GM12878 (cell line): ENCODE measurements at regions not wholly inside any gene's neighbourhood (a gene's known extent, or its start where the extent isn't known, plus 50 kb on each side); places are given as distances from the start of the nearest gene placed in this dataset.

Experiments used
- ATAC-seq: fragments of 200-7000 bp; cut with Tn5 transposase; 3 replicates; pipeline ENCODE4 v1.9.1; 2020; ENCODE audit warnings: mild to moderate bottlenecking, moderate library complexity
- BruUV-seq: library from RNA; stranded (reverse); fragments of 400-500 nt; replicated peaks from 2 replicates; lab custom pipeline; 2021; lab: Mats Ljungman, UMichigan
- CTCF ChIA-PET: fragments of 300-600 bp; sonication (Branson Sonifier 250); formaldehyde crosslinking; extraction: SDS; loops from one replicate; lab custom pipeline; 2021; ENCODE audit warnings: inconsistent platforms; lab: Yijun Ruan, JAX
- POLR2A ChIA-PET: fragments of 350-600 bp; formaldehyde crosslinking; extraction: SDS; loops from one replicate; lab custom pipeline; 2021; ENCODE audit warnings: inconsistent platforms; lab: Charles Lee
- RAD21 ChIA-PET: fragments of 300-600 bp; sonication (Branson Sonifier 250); formaldehyde crosslinking; loops from one replicate; lab custom pipeline; 2023; ENCODE audit warnings: antibody characterized with exemption; ENCODE audit not compliant: unreplicated experiment; lab: Charles Lee
- SMC1A ChIA-PET: fragments of 300-600 bp; sonication (Branson Sonifier 250); formaldehyde crosslinking; loops from one replicate; lab custom pipeline; 2023; ENCODE audit not compliant: unreplicated experiment, uncharacterized antibody; lab: Charles Lee
- DNase-seq: peaks from one replicate; pipeline ENCODE4 v3.0.0-alpha.2; 2011; ENCODE audit warnings: low read depth, low spot score
- FAIRE-seq: peaks from 3 replicates; lab custom pipeline; 2011; peaks lifted over from hg19 to GRCh38; lab: Jason Lieb, UNC
- H2AFZ ChIP-seq: 2 replicates; pipeline ENCODE4 v1.6.0; 2011; ENCODE audit warnings: low read depth, low read length, control low read depth; ENCODE audit not compliant: control insufficient read depth
- H3K27ac ChIP-seq: 2 replicates; pipeline ENCODE4 v1.5.1; 2011; ENCODE audit warnings: control low read depth; ENCODE audit not compliant: control insufficient read depth, insufficient read depth
- H3K27me3 ChIP-seq, 2 experiments: replicated peaks in 1 of 2; 2 replicates each; pipeline versions ENCODE4 v1.6.0 to v1.6.1; 2011; ENCODE audit warnings: low read length in 1 of 2; ENCODE audit not compliant: control insufficient read depth in 2 of 2, insufficient read depth in 2 of 2
- H3K36me3 ChIP-seq, 2 experiments: 2 replicates each; pipeline ENCODE4 v1.5.1; 2011; ENCODE audit warnings: low read length in 1 of 2; ENCODE audit not compliant: control insufficient read depth in 2 of 2, insufficient read depth in 2 of 2
- H3K4me1 ChIP-seq: 2 replicates; pipeline ENCODE4 v1.6.1; 2011; ENCODE audit warnings: mild to moderate bottlenecking, low read length, moderate library complexity, mixed read lengths; ENCODE audit not compliant: control insufficient read depth, insufficient read depth
- H3K4me2 ChIP-seq: 2 replicates; pipeline ENCODE4 v1.6.0; 2011; ENCODE audit warnings: control low read depth; ENCODE audit not compliant: control insufficient read depth, insufficient read depth
- H3K4me3 ChIP-seq: fragments of 200-600 bp; sonication (generic); 2 replicates; pipeline ENCODE4 v1.5.1; 2016
- H3K79me2 ChIP-seq: 2 replicates; pipeline ENCODE4 v1.6.0; 2011; ENCODE audit warnings: low read length; ENCODE audit not compliant: control insufficient read depth, insufficient read depth
- H3K9ac ChIP-seq: 2 replicates; pipeline ENCODE4 v1.8.0; 2011; ENCODE audit warnings: low read length, control low read depth, mixed read lengths; ENCODE audit not compliant: control insufficient read depth, insufficient read depth
- H3K9me3 ChIP-seq: replicated peaks from 3 replicates; pipeline ENCODE4 v1.5.1; 2011; ENCODE audit warnings: mild to moderate bottlenecking, low read length; ENCODE audit not compliant: control insufficient read depth, insufficient read depth
- H4K20me1 ChIP-seq: 2 replicates; pipeline ENCODE4 v1.6.0; 2011; ENCODE audit not compliant: control insufficient read depth, insufficient read depth
- CREM ChIP-seq: IDR thresholded peaks from 2 replicates; pipeline ENCODE4 v1.6.1; 2014; ENCODE audit warnings: antibody characterized with exemption, low read depth
- HDAC2 ChIP-seq: fragments of 200-600 bp; sonication (generic); IDR thresholded peaks from 2 replicates; pipeline ENCODE4 v1.6.1; 2017
- HDGF ChIP-seq: fragments of 450-650 bp; IDR thresholded peaks from 2 replicates; pipeline ENCODE4 v1.6.1; 2016; ENCODE audit warnings: antibody characterized with exemption
- NFXL1 ChIP-seq: fragments of 450-650 bp; IDR thresholded peaks from 2 replicates; pipeline ENCODE4 v1.6.1; 2017; ENCODE audit warnings: antibody characterized with exemption, mild to moderate bottlenecking, borderline replicate concordance
- NR2F1 ChIP-seq: fragments of 450-650 bp; conservative IDR thresholded peaks from 2 replicates; pipeline ENCODE4 v1.6.1; 2017; ENCODE audit warnings: mild to moderate bottlenecking
- NRF1 ChIP-seq: conservative IDR thresholded peaks from 2 replicates; pipeline ENCODE4 v1.6.1; 2011; ENCODE audit warnings: mild to moderate bottlenecking, low read depth, low read length, improper control_type of control experiment
- WGBS: methylation state at CpG from one replicate; pipeline ENCODE4 v1.1.6; 2016; ENCODE audit warnings: low lambda C conversion rate; ENCODE audit not compliant: insufficient replicate concordance, insufficient coverage; ENCODE audit errors: missing lambda C conversion rate; 5-methylcytosine and 5-hydroxymethylcytosine counted together
- in situ Hi-C: fragments of 300-500 bp; cut with MboI; formaldehyde crosslinking; loops from 9 replicates; pipeline ENCODE4 v1.14.3; 2018; ENCODE audit warnings: mixed read lengths
- intact Hi-C: fragments of 100-400 bp; cut with micrococcal nuclease; formaldehyde crosslinking; loops from one replicate; pipeline ENCODE4 v1.14.2; 2022; ENCODE audit not compliant: unreplicated experiment
- TF ChIP-seq, protein P1 (sequence below): fragments of 450-650 bp; IDR thresholded peaks from 2 replicates; pipeline ENCODE4 v1.6.1; 2017; ENCODE audit warnings: mild to moderate bottlenecking, low read depth, inconsistent platforms; ENCODE audit not compliant: poor library complexity, severe bottlenecking
- TF ChIP-seq, protein P2 (sequence below): IDR thresholded peaks from 2 replicates; pipeline ENCODE4 v1.6.1; 2012; ENCODE audit warnings: low read length, inconsistent platforms

DNA sequence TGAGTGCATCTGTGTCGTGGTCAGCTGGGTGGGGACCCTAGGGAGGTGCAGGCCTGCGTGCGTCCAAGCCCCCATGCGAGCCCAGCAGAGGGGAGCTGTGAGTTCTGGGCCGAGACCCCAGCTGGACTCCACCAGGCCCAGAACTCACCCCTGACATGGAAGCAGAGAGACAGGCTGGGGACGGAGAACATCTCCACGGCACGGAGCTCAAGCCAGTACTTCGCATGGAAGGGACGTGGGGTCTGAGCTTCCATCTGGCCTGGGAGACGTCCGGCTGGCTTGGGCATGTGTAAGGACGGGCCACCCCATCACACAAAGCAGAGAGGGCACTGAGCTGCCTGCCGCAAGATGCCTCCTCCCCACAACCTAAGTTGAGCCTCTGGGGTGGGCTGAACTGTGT is 422.4 kb downstream of the CTTN start:
- ChIA-PET SMC1A (interaction anchor here (0.6 kb wide), 1 partner anchor 668 kb away, joined by 3 read pairs; no protein-coding TSS in a partner anchor), POLR2A (no interaction called here)
- Histone ChIP-seq H3K27me3 (no peaks in the 10 kb centered on the region), H3K4me2 (no peak overlapping the region), H3K4me1 (no peaks in the 10 kb centered on the region), H3K36me3 (no peaks in the 10 kb centered on the region), H3K9me3 (no peaks in the 10 kb centered on the region), H3K4me3 (no peak overlapping the region), H2AFZ (no peak overlapping the region), H4K20me1 (no peaks in the 10 kb centered on the region), H3K9ac (no peak overlapping the region)
- ATAC-seq, result no peak
- FAIRE-seq, result no peak
- no TSS peak for BruUV-seq
- 48% methylated on average over 14 of the region's 14 CpGs for WGBS
- in situ Hi-C loops (no loop called here), intact Hi-C loops (no loop called here)
- TF ChIP-seq, protein P1, sequence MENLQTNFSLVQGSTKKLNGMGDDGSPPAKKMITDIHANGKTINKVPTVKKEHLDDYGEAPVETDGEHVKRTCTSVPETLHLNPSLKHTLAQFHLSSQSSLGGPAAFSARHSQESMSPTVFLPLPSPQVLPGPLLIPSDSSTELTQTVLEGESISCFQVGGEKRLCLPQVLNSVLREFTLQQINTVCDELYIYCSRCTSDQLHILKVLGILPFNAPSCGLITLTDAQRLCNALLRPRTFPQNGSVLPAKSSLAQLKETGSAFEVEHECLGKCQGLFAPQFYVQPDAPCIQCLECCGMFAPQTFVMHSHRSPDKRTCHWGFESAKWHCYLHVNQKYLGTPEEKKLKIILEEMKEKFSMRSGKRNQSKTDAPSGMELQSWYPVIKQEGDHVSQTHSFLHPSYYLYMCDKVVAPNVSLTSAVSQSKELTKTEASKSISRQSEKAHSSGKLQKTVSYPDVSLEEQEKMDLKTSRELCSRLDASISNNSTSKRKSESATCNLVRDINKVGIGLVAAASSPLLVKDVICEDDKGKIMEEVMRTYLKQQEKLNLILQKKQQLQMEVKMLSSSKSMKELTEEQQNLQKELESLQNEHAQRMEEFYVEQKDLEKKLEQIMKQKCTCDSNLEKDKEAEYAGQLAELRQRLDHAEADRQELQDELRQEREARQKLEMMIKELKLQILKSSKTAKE, result no peak
- no peak for TF ChIP-seq CREM
- TF ChIP-seq, protein P2, sequence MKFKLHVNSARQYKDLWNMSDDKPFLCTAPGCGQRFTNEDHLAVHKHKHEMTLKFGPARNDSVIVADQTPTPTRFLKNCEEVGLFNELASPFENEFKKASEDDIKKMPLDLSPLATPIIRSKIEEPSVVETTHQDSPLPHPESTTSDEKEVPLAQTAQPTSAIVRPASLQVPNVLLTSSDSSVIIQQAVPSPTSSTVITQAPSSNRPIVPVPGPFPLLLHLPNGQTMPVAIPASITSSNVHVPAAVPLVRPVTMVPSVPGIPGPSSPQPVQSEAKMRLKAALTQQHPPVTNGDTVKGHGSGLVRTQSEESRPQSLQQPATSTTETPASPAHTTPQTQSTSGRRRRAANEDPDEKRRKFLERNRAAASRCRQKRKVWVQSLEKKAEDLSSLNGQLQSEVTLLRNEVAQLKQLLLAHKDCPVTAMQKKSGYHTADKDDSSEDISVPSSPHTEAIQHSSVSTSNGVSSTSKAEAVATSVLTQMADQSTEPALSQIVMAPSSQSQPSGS, result no peak
- TF ChIP-seq, all 136 proteins: peak for 0
- DNase-seq, result no peak
- CTCF ChIA-PET, result no interaction called here
- Histone ChIP-seq H3K79me2 (no peaks in the 10 kb centered on the region), H3K27ac (no peak overlapping the region)
- RAD21 ChIA-PET, result no interaction called here

DNA sequence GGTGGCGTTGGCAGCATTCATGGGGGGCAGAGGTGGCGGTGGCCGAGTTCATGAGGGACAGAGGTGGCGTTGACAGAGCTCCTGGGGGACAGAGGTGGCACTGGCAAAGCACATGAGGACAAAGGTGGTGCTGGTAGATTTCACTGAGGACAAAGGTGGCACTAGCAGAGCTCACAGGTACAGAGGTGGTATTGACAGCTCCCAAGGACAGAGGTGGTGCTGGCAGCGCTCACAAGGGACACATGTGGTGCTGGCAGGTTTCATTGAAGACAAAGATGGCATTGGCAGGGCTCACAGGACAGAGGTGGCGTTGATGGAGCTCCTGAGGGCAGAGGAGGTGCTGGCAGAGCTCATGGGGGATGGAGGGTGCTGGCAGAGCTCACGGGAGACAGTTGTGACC is 425.4 kb downstream of the CTTN start:
- no peaks in the 10 kb centered on the region for H3K36me3 ChIP-seq
- ChIA-PET SMC1A (no interaction called here), RAD21 (no interaction called here), CTCF (no interaction called here), POLR2A (no interaction called here)
- BruUV-seq, result no TSS peak
- peaks cover 4% of the 10 kb centered on the region in 2 experiments; a peak in 3 of 4 replicates for H3K27me3 ChIP-seq
- H3K4me2 ChIP-seq, result no peak overlapping the region
- no peak overlapping the region for H2AFZ ChIP-seq
- in situ Hi-C loops (no loop called here), intact Hi-C loops (no loop called here)
- DNase-seq (no peak), FAIRE-seq (no peak), ATAC-seq (no peak)
- no peak overlapping the region for H3K4me3 ChIP-seq
- TF ChIP-seq HDGF (no peak), NFXL1 (no peak), HDAC2 (no peak), NRF1 (no peak), NR2F1 (no peak)
- H4K20me1 ChIP-seq, result no peaks in the 10 kb centered on the region
- no peaks in the 10 kb centered on the region for H3K79me2 ChIP-seq
- H3K4me1 ChIP-seq, result no peaks in the 10 kb centered on the region
- H3K9me3 ChIP-seq, result no peaks in the 10 kb centered on the region
- H3K9ac ChIP-seq, result no peak overlapping the region
- no peak overlapping the region for H3K27ac ChIP-seq
- WGBS, result 36% methylated on average over 7 of the region's 7 CpGs
